ENCODE measurements at regions not wholly inside any gene's neighbourhood (a gene's known extent, or its start where the extent isn't known, plus 50 kb on each side); places are given as distances from the start of the nearest gene placed in this dataset.

DNA sequence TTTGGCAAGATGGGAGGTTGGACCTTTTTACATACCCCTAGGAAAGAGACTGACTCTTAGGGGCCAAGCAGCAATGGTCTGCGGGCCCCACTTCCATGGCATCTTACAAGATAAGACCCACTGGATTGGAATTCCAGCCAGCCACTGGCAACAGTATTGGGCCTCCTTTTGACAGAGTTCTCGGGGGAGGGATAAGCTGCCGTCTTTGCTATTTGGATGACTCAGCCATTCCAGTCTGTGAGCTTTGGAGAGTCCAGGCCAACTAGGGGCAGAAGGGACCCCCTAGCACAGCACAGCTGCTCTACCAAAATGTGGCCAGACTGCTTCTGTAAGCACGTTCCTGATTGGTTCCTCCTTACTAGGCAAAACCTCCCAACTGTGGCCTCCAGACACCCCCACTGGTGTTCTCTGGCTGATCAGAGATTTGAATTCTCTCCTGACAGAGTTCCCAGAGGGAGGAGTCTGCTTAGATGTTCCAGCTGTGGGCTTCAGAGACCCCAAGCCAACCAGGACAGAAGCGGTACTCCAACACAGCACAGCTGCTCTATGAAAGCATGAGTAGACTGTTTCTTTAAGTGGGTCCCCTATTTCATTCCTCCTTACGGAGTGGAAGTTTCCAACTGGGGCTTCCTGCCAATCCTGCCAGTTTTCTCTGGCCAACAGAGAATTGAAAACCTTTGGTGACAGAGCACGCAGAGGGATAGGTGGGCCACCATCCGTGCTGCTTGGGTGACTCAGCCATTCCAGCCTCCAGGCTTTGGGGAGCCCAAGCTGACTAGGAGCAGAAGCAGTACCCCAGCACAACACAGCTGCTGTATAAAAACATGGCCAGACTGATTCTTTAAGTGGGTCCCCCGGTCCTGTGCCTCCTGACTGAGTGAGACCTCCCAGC lies 672.1 kb upstream of the RIOK2 start:
- ChIA-PET CTCF (no interaction called here), POLR2A (no interaction called here)
- Histone ChIP-seq H3K4me3 (ENCODE audit: low read depth, low read length) (no peak overlapping the region), H3K9me3 (ENCODE audit: control insufficient read depth, insufficient read depth, low read depth, low read length) (no peaks in the 10 kb centered on the region), H3K36me3 (ENCODE audit: control insufficient read depth in 2 of 2, insufficient read depth in 1 of 2, low read length in 2 of 2) (no peaks in the 10 kb centered on the region), H3K27ac (ENCODE audit: extremely low read depth, low read depth, low read length) (no peak overlapping the region), H3K4me1 (ENCODE audit: control insufficient read depth, insufficient read depth, low read length) (no peaks in the 10 kb centered on the region)
- TF ChIP-seq HOXC10 (CRISPR knock-in tag; IDR thresholded peaks at IDR 0.05) (no peak), ZNF132 (tag by site-specific recombination; IDR thresholded peaks at IDR 0.05; ENCODE audit: borderline replicate concordance) (no peak), GLI4 (tag by site-specific recombination; IDR thresholded peaks at IDR 0.05) (no peak), ZNF48 (tag by site-specific recombination; IDR thresholded peaks at IDR 0.05) (no peak), ZNF664 (tag by site-specific recombination; IDR thresholded peaks at IDR 0.05) (no peak), BCL11A (tag by site-specific recombination; IDR thresholded peaks at IDR 0.05; ENCODE audit: low read depth) (no peak), KLF16 (tag by site-specific recombination; IDR thresholded peaks at IDR 0.05) (no peak), ZBTB21 (tag by site-specific recombination; IDR thresholded peaks at IDR 0.05) (no peak), ZNF248 (tag by site-specific recombination; IDR thresholded peaks at IDR 0.05) (no peak), ZNF10 (tag by site-specific recombination; IDR thresholded peaks at IDR 0.05) (no peak), TSHZ1 (tag by site-specific recombination; IDR thresholded peaks at IDR 0.05; ENCODE audit: borderline replicate concordance) (no peak)
- TF ChIP-seq, protein P1, sequence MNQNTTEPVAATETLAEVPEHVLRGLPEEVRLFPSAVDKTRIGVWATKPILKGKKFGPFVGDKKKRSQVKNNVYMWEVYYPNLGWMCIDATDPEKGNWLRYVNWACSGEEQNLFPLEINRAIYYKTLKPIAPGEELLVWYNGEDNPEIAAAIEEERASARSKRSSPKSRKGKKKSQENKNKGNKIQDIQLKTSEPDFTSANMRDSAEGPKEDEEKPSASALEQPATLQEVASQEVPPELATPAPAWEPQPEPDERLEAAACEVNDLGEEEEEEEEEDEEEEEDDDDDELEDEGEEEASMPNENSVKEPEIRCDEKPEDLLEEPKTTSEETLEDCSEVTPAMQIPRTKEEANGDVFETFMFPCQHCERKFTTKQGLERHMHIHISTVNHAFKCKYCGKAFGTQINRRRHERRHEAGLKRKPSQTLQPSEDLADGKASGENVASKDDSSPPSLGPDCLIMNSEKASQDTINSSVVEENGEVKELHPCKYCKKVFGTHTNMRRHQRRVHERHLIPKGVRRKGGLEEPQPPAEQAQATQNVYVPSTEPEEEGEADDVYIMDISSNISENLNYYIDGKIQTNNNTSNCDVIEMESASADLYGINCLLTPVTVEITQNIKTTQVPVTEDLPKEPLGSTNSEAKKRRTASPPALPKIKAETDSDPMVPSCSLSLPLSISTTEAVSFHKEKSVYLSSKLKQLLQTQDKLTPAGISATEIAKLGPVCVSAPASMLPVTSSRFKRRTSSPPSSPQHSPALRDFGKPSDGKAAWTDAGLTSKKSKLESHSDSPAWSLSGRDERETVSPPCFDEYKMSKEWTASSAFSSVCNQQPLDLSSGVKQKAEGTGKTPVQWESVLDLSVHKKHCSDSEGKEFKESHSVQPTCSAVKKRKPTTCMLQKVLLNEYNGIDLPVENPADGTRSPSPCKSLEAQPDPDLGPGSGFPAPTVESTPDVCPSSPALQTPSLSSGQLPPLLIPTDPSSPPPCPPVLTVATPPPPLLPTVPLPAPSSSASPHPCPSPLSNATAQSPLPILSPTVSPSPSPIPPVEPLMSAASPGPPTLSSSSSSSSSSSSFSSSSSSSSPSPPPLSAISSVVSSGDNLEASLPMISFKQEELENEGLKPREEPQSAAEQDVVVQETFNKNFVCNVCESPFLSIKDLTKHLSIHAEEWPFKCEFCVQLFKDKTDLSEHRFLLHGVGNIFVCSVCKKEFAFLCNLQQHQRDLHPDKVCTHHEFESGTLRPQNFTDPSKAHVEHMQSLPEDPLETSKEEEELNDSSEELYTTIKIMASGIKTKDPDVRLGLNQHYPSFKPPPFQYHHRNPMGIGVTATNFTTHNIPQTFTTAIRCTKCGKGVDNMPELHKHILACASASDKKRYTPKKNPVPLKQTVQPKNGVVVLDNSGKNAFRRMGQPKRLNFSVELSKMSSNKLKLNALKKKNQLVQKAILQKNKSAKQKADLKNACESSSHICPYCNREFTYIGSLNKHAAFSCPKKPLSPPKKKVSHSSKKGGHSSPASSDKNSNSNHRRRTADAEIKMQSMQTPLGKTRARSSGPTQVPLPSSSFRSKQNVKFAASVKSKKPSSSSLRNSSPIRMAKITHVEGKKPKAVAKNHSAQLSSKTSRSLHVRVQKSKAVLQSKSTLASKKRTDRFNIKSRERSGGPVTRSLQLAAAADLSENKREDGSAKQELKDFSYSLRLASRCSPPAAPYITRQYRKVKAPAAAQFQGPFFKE (tag by site-specific recombination; IDR thresholded peaks at IDR 0.05; ENCODE audit: borderline replicate concordance): no peak
- TF ChIP-seq, protein P2, sequence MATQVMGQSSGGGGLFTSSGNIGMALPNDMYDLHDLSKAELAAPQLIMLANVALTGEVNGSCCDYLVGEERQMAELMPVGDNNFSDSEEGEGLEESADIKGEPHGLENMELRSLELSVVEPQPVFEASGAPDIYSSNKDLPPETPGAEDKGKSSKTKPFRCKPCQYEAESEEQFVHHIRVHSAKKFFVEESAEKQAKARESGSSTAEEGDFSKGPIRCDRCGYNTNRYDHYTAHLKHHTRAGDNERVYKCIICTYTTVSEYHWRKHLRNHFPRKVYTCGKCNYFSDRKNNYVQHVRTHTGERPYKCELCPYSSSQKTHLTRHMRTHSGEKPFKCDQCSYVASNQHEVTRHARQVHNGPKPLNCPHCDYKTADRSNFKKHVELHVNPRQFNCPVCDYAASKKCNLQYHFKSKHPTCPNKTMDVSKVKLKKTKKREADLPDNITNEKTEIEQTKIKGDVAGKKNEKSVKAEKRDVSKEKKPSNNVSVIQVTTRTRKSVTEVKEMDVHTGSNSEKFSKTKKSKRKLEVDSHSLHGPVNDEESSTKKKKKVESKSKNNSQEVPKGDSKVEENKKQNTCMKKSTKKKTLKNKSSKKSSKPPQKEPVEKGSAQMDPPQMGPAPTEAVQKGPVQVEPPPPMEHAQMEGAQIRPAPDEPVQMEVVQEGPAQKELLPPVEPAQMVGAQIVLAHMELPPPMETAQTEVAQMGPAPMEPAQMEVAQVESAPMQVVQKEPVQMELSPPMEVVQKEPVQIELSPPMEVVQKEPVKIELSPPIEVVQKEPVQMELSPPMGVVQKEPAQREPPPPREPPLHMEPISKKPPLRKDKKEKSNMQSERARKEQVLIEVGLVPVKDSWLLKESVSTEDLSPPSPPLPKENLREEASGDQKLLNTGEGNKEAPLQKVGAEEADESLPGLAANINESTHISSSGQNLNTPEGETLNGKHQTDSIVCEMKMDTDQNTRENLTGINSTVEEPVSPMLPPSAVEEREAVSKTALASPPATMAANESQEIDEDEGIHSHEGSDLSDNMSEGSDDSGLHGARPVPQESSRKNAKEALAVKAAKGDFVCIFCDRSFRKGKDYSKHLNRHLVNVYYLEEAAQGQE (tag by site-specific recombination; IDR thresholded peaks at IDR 0.05): no peak
- TF ChIP-seq, protein P3, sequence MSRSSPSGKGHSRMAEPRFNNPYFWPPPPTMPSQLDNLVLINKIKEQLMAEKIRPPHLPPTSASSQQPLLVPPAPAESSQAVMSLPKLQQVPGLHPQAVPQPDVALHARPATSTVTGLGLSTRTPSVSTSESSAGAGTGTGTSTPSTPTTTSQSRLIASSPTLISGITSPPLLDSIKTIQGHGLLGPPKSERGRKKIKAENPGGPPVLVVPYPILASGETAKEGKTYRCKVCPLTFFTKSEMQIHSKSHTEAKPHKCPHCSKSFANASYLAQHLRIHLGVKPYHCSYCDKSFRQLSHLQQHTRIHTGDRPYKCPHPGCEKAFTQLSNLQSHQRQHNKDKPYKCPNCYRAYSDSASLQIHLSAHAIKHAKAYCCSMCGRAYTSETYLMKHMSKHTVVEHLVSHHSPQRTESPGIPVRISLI (tag by site-specific recombination; IDR thresholded peaks at IDR 0.05): no peak
